ENCODE measurements at regions not wholly inside any gene's neighbourhood (a gene's known extent, or its start where the extent isn't known, plus 50 kb on each side); places are given as distances from the start of the nearest gene placed in this dataset.

GRCh38 chr11:19605520-19606371 lies 106.9 kb upstream of the NAV2 start:
- H3K9me3 ChIP-seq, result no peaks in the 10 kb centered on the region
- DNase-seq, result no peak
- H3K27me3 ChIP-seq (ENCODE audit: low read depth), result no peaks in the 10 kb centered on the region
- peaks cover 14% of the 10 kb centered on the region for H3K4me1 ChIP-seq
- no peak for TF ChIP-seq CTCF (IDR thresholded peaks at IDR 0.05)
- intact Hi-C loops (cut with DNase I), result no loop called here
- ATAC-seq, result no peak
- no peak overlapping the region for H3K4me3 ChIP-seq
- no peaks in the 10 kb centered on the region for H3K36me3 ChIP-seq
- H3K27ac ChIP-seq, result no peak overlapping the region

- no peak overlapping the region for H3K27ac ChIP-seq
Observed at GRCh38 chr11:19604679-19605375, 107.8 kb upstream of the NAV2 start.

GRCh38 chr11:19603771-19604170 lies 108.9 kb upstream of the NAV2 start:
- no peaks in the 10 kb centered on the region for H3K36me3 ChIP-seq
- no peak overlapping the region for H3K27ac ChIP-seq

More at GRCh38 chr11:19604679-19605375, 107.8 kb upstream of the NAV2 start:
- no peak for ATAC-seq
- Histone ChIP-seq H3K9me3 (no peaks in the 10 kb centered on the region), H3K36me3 (no peaks in the 10 kb centered on the region), H3K27me3 (ENCODE audit: low read depth) (no peaks in the 10 kb centered on the region), H3K4me1 (peaks cover 14% of the 10 kb centered on the region), H3K4me3 (no peak overlapping the region)
- no peak for TF ChIP-seq CTCF (IDR thresholded peaks at IDR 0.05)
- DNase-seq, result no peak
- intact Hi-C loops (cut with DNase I), result no loop called here

GRCh38 chr11:19602891-19603290 lies 109.7 kb upstream of the NAV2 start:
- no peak for ATAC-seq
- intact Hi-C loops (cut with DNase I), result no loop called here
- TF ChIP-seq CTCF (IDR thresholded peaks at IDR 0.05), result no peak
- Histone ChIP-seq H3K4me3 (no peak overlapping the region), H3K36me3 (no peaks in the 10 kb centered on the region), H3K9me3 (no peaks in the 10 kb centered on the region), H3K4me1 (peaks cover 5% of the 10 kb centered on the region), H3K27me3 (ENCODE audit: low read depth) (no peaks in the 10 kb centered on the region), H3K27ac (no peak overlapping the region)
- no peak for DNase-seq

More at GRCh38 chr11:19603771-19604170, 108.9 kb upstream of the NAV2 start:
- no peak for TF ChIP-seq CTCF (IDR thresholded peaks at IDR 0.05)
- intact Hi-C loops (cut with DNase I), result no loop called here
- Histone ChIP-seq H3K4me1 (peaks cover 14% of the 10 kb centered on the region), H3K27me3 (ENCODE audit: low read depth) (no peaks in the 10 kb centered on the region), H3K9me3 (no peaks in the 10 kb centered on the region), H3K4me3 (no peak overlapping the region)
- DNase-seq (no peak), ATAC-seq (no peak)

GRCh38 chr11:19602406-19602805 lies 110.2 kb upstream of the NAV2 start:
- Histone ChIP-seq H3K27ac (no peak overlapping the region), H3K36me3 (no peaks in the 10 kb centered on the region), H3K27me3 (ENCODE audit: low read depth) (no peaks in the 10 kb centered on the region), H3K4me1 (peaks cover 4% of the 10 kb centered on the region), H3K9me3 (no peaks in the 10 kb centered on the region), H3K4me3 (no peak overlapping the region)
- intact Hi-C loops (cut with DNase I), result no loop called here
- ATAC-seq, result no peak
- no peak for TF ChIP-seq CTCF (IDR thresholded peaks at IDR 0.05)
- no peak for DNase-seq

All from lower lobe of right lung (tissue), 2 donors.